Esophagus muscularis mucosa (tissue), 4 donors: ENCODE measurements at regions not wholly inside any gene's neighbourhood (a gene's known extent, or its start where the extent isn't known, plus 50 kb on each side); places are given as distances from the start of the nearest gene placed in this dataset.

Experiments used
- EP300 ChIP-seq: sonication (generic); formaldehyde crosslinking; IDR thresholded peaks from one replicate; pipeline ENCODE4 v1.6.1; 2017; ENCODE audit warnings: antibody characterized with exemption
- POLR2A ChIP-seq: fragments of 450-650 bp; IDR thresholded peaks from one replicate; pipeline ENCODE4 v1.6.1; 2017; ENCODE audit warnings: antibody characterized with exemption, moderate library complexity, mild to moderate bottlenecking, low read depth
- TF ChIP-seq, protein P1 (sequence below), 3 experiments: fragments of 200-600 bp in 2 of 3; fragments of 450-650 bp in 1 of 3; sonication (generic) in 2 of 3; IDR thresholded peaks; one replicate each; pipeline ENCODE4 v1.5.1; 2017 to 2019; ENCODE audit warnings: antibody characterized with exemption in 3 of 3, mild to moderate bottlenecking in 2 of 3, moderate library complexity in 1 of 3

DNA sequence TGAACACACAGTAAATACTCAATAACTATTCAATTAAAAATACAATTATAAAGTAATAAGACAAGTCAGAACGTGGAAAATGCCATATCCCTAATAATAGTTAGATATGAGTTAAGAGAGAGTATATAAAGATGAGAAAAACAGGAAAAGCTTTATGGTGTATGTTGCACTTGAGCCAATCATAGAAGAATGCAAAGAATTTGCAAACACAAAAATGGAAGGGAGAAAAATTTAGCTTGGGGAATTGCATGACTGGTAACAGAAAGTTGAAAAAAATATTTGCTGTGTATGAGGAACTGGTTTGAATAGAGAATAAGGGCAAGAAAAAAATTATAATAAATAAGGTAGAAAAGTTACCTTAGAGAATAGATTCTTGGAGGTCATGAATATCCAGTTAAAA is 739.6 kb upstream of the CXADR start:
- TF ChIP-seq EP300: no peak
- no peak for TF ChIP-seq POLR2A
- TF ChIP-seq, protein P1, sequence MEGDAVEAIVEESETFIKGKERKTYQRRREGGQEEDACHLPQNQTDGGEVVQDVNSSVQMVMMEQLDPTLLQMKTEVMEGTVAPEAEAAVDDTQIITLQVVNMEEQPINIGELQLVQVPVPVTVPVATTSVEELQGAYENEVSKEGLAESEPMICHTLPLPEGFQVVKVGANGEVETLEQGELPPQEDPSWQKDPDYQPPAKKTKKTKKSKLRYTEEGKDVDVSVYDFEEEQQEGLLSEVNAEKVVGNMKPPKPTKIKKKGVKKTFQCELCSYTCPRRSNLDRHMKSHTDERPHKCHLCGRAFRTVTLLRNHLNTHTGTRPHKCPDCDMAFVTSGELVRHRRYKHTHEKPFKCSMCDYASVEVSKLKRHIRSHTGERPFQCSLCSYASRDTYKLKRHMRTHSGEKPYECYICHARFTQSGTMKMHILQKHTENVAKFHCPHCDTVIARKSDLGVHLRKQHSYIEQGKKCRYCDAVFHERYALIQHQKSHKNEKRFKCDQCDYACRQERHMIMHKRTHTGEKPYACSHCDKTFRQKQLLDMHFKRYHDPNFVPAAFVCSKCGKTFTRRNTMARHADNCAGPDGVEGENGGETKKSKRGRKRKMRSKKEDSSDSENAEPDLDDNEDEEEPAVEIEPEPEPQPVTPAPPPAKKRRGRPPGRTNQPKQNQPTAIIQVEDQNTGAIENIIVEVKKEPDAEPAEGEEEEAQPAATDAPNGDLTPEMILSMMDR (IDR thresholded peaks at IDR 0.05): no peak
